GM10248 (cell line): ENCODE measurements at regions not wholly inside any gene's neighbourhood (a gene's known extent, or its start where the extent isn't known, plus 50 kb on each side); places are given as distances from the start of the nearest gene placed in this dataset.

Experiments
- CTCF ChIA-PET: fragments of 300-600 bp; sonication (Branson Sonifier 250); formaldehyde crosslinking; extraction: SDS; loops from one replicate; lab custom pipeline; 2021; ENCODE audit warnings: antibody characterized with exemption; lab: Yijun Ruan, JAX
- POLR2A ChIA-PET: fragments of 350-650 bp; sonication (Branson Sonifier 250); formaldehyde crosslinking; extraction: SDS; loops from one replicate; lab custom pipeline; 2020; ENCODE audit warnings: antibody characterized with exemption; lab: Yijun Ruan, JAX
- DNase-seq: peaks from one replicate; pipeline ENCODE4 v3.0.0; 2012; ENCODE audit errors: extremely low spot score
- CTCF ChIP-seq: IDR thresholded peaks from 2 replicates; pipeline ENCODE4 v1.5.1; 2012; ENCODE audit warnings: mild to moderate bottlenecking, low read depth; ENCODE audit errors: extremely low read depth, missing control alignments, control extremely low read depth

DNA sequence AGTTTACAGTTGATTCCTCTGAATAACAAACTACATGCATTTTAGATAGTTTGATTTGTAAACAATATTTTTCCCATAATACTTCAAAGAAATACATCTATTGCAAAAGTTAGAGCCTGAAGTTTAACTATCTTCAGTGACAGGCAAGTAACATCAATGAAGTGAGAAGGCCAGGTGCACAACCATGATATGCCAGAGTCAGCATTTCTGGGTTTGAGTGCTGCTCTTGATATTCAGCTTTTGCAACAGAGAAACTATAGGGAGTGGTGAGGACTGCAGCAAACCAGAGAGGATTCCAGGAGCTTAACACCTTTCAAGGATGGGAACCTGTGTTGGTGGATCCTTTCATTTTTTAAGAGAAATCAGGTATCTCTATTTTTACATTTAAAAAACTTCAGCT is 79.4 kb upstream of the RASEF start:
- DNase-seq: no peak
- no peak for TF ChIP-seq CTCF
- CTCF ChIA-PET: interaction anchor here (1.4 kb wide), 1 partner anchor 11 kb away, joined by 6 read pairs; no protein-coding TSS in a partner anchor
- POLR2A ChIA-PET: no interaction called here

GRCh38 chr9:83141887-83142286 is 78.9 kb upstream of the RASEF start:
- no peak for TF ChIP-seq CTCF
- no peak for DNase-seq
- POLR2A ChIA-PET: no interaction called here
- CTCF ChIA-PET: interaction anchor here (1.4 kb wide), 1 partner anchor 11 kb away, joined by 6 read pairs; no protein-coding TSS in a partner anchor

GRCh38 chr9:83140061-83140460 is 77.1 kb upstream of the RASEF start:
- ChIA-PET CTCF (interaction anchor here (1.2 kb wide), 1 partner anchor 9 kb away, joined by 6 read pairs; no protein-coding TSS in a partner anchor), POLR2A (no interaction called here)
- no peak for DNase-seq
- TF ChIP-seq CTCF: no peak

DNA sequence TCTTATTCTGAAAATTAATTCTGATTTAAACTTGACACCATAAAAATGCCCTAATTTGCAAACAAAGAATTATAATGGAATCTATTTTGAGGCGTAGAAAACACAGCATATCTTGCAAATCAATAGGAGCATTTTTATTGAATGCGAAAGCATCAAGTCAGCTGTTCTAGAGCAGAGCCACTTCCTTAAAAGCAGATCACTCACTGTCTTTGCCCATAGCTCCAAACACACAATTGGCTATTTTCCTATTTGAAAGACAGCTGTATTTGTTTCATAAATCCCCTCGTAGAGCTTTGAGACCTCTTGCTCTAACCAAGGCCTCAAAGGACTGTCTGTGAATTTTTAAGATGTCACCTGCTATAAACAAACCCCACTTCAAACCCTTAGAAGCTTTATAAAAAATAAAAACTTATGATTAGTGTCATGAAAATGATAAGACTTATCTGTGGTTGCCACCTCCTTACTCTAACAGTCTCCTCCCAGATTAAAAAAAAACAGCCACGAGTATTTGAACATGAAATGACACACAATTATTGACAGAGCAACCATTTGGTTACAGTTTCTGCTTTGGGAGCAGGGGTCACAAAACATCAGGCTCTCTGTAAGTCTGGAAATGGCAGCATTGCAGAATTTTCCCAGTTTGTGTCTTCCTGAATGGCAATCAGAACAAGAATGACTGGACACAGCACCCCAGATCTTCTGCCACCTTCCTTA is 75.6 kb upstream of the RASEF start:
- POLR2A ChIA-PET: no interaction called here
- no peak for DNase-seq

GRCh38 chr9:83133316-83133715 is 70.4 kb upstream of the RASEF start:
- TF ChIP-seq CTCF: no peak
- CTCF ChIA-PET: interaction anchor here (0.9 kb wide), 1 partner anchor 37 kb away, joined by 3 read pairs; no protein-coding TSS in a partner anchor
- DNase-seq: no peak
- POLR2A ChIA-PET: no interaction called here

More for the DNA sequence above, 75.6 kb upstream of the RASEF start:
- CTCF ChIA-PET: no interaction called here
- no peak for TF ChIP-seq CTCF

DNA sequence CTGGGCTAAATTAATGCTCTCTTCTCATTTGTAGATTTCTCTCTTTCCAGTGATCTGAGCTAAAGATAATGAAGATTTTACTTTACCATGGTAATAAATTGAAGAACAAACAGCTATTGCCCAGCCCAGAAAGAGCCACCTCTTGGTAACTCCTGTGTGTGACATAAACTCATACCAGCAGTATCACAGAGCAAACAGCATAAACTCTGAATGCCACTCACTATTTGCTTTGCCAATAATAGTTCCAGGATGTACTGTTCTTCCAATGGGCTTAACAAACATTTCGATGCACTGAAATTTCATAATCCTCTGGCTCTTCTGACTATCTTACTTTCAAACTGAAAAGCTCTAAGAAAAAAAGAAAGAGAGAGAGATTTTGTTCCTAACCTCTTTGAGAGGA is 69.8 kb upstream of the RASEF start:
- ChIA-PET CTCF (no interaction called here), POLR2A (no interaction called here)
- no peak for TF ChIP-seq CTCF

More for the DNA sequence above, 69.8 kb upstream of the RASEF start:
- no peak for DNase-seq
